Lung microvascular endothelial cell (primary cell): ENCODE measurements at regions not wholly inside any gene's neighbourhood (a gene's known extent, or its start where the extent isn't known, plus 50 kb on each side); places are given as distances from the start of the nearest gene placed in this dataset.

Experiments
- DNase-seq, 2 donors: peaks; one replicate each; pipeline versions ENCODE4 v3.0.0 to v3.0.0-alpha.2; 2010; ENCODE audit warnings: low read depth in 2 of 2

GRCh38 chr4:8796096-8796495, 75.5 kb downstream of the HMX1 start:
- no peak for DNase-seq

GRCh38 chr4:8795140-8795539, 76.5 kb downstream of the HMX1 start:
- no peak for DNase-seq

- DNase-seq, result no peak
Observed at GRCh38 chr4:8794491-8794890, 77.1 kb downstream of the HMX1 start.

- DNase-seq, result no peak
Observed at GRCh38 chr4:8793571-8794160, 78.0 kb downstream of the HMX1 start.

- DNase-seq, result no peak
Observed at GRCh38 chr4:8792491-8792890, 79.1 kb downstream of the HMX1 start.

- DNase-seq, result no peak
Observed at GRCh38 chr4:8791609-8792008, 80.0 kb downstream of the HMX1 start.

- DNase-seq, result no peak
Observed at GRCh38 chr4:8790749-8791148, 80.9 kb downstream of the HMX1 start.

GRCh38 chr4:8788174-8788573, 83.5 kb downstream of the HMX1 start:
- no peak for DNase-seq

- no peak for DNase-seq
Observed at GRCh38 chr4:8786166-8786565, 85.5 kb downstream of the HMX1 start.

- no peak for DNase-seq
Observed at GRCh38 chr4:8785656-8786142, 85.9 kb downstream of the HMX1 start.

GRCh38 chr4:8783736-8784135, 87.9 kb downstream of the HMX1 start:
- DNase-seq, result no peak

- no peak for DNase-seq
Observed at GRCh38 chr4:8782135-8782534, 89.5 kb downstream of the HMX1 start.

- DNase-seq, result no peak
Observed at GRCh38 chr4:8781641-8782040, 90.0 kb downstream of the HMX1 start.

- DNase-seq, result no peak
Observed at GRCh38 chr4:8780596-8781368, 90.9 kb downstream of the HMX1 start.

- DNase-seq, result no peak
Observed at GRCh38 chr4:8780086-8780485, 91.6 kb downstream of the HMX1 start.

GRCh38 chr4:8779490-8779932, 92.1 kb downstream of the HMX1 start:
- no peak for DNase-seq

- no peak for DNase-seq
Observed at GRCh38 chr4:8778760-8779159, 92.9 kb downstream of the HMX1 start.

- DNase-seq, result no peak
Observed at GRCh38 chr4:8778291-8778690, 93.3 kb downstream of the HMX1 start.

GRCh38 chr4:8777320-8778196, 94.1 kb downstream of the HMX1 start:
- DNase-seq, result no peak

GRCh38 chr4:8776366-8776765, 95.3 kb downstream of the HMX1 start:
- DNase-seq, result no peak

- no peak for DNase-seq
Observed at GRCh38 chr4:8775751-8776355, 95.8 kb downstream of the HMX1 start.

GRCh38 chr4:8775121-8775520, 96.5 kb downstream of the HMX1 start:
- no peak for DNase-seq
